B cell (primary cell): ENCODE measurements at regions not wholly inside any gene's neighbourhood (a gene's known extent, or its start where the extent isn't known, plus 50 kb on each side); places are given as distances from the start of the nearest gene placed in this dataset.

Experiments used
- ATAC-seq: fragments of 200-7000 bp; cut with Tn5 transposase; one replicate; pipeline ENCODE4 v1.10.0; 2021; ENCODE audit warnings: low read depth, mild to moderate bottlenecking, moderate number of reproducible peaks, moderate library complexity
- CTCF ChIA-PET: fragments of 350-600 bp; sonication (Branson Sonifier 250); formaldehyde crosslinking; loops from one replicate; lab custom pipeline; 2021; ENCODE audit warnings: antibody characterized with exemption, inconsistent platforms; lab: Charles Lee
- POLR2A ChIA-PET: fragments of 350-600 bp; sonication (Branson Sonifier 250); formaldehyde crosslinking; loops from one replicate; lab custom pipeline; 2021; ENCODE audit warnings: antibody characterized with exemption; lab: Charles Lee
- DNase-seq: peaks from one replicate; pipeline ENCODE4 v3.0.0; 2013
- H2AFZ ChIP-seq: 2 replicates; pipeline ENCODE4 v1.6.1; 2012; ENCODE audit warnings: mild to moderate bottlenecking, low read depth, low read length; ENCODE audit not compliant: insufficient read depth, poor library complexity, severe bottlenecking
- H3K27ac ChIP-seq, 2 donors: 1 replicate in 1 of 2; 2 replicates in 1 of 2; pipeline ENCODE4 v1.5.1; 2012 to 2013; ENCODE audit warnings: low read length in 2 of 2, mild to moderate bottlenecking in 2 of 2, moderate library complexity in 1 of 2
- H3K27me3 ChIP-seq, 4 experiments: fragments of 200-600 bp in 1 of 4; sonication (generic) in 1 of 4; replicated peaks in 1 of 4; 1 replicate in 2 of 4; 2 replicates in 2 of 4; pipeline versions ENCODE4 v1.6.1 to v1.7.0; 2013 to 2016; ENCODE audit warnings: low read length in 3 of 4, mild to moderate bottlenecking in 2 of 4, mixed read lengths in 1 of 4, moderate library complexity in 1 of 4; ENCODE audit not compliant: insufficient read depth in 4 of 4, control insufficient read depth in 3 of 4; ENCODE audit errors: control extremely low read depth in 1 of 4
- H3K36me3 ChIP-seq, 2 experiments: replicated peaks in 1 of 2; 1 replicate in 1 of 2; 2 replicates in 1 of 2; pipeline versions ENCODE4 v1.6.1 to v1.7.1; 2013; ENCODE audit warnings: low read length in 1 of 2; ENCODE audit not compliant: insufficient read depth in 2 of 2, control insufficient read depth in 1 of 2; ENCODE audit errors: control extremely low read depth in 1 of 2, extremely low read depth in 1 of 2
- H3K4me1 ChIP-seq, 2 donors: fragments of 200-600 bp in 1 of 2; sonication (generic) in 1 of 2; 1 replicate in 1 of 2; 2 replicates in 1 of 2; pipeline versions ENCODE4 v1.5.1 to v1.6.1; 2013 to 2017; ENCODE audit warnings: low read length in 2 of 2; ENCODE audit not compliant: control insufficient read depth in 2 of 2, insufficient read depth in 2 of 2
- H3K4me2 ChIP-seq: replicated peaks from 2 replicates; pipeline ENCODE3; 2012; ENCODE audit warnings: mild to moderate bottlenecking, low read depth, low read length; ENCODE audit not compliant: poor library complexity, severe bottlenecking
- H3K4me3 ChIP-seq, 5 experiments: fragments of 200-600 bp in 1 of 5; sonication (generic) in 1 of 5; 1 replicate in 3 of 5; 2 replicates in 2 of 5; pipeline versions ENCODE4 v1.5.1 to v1.7.0; 2011 to 2016; ENCODE audit warnings: low read length in 4 of 5, mild to moderate bottlenecking in 4 of 5, low read depth in 2 of 5, control low read depth in 1 of 5, moderate library complexity in 1 of 5; ENCODE audit not compliant: insufficient read depth in 1 of 5; ENCODE audit errors: control extremely low read depth in 1 of 5, extremely low read depth in 1 of 5
- H3K79me2 ChIP-seq: fragments of 200-600 bp; sonication (generic); one replicate; pipeline ENCODE4 v1.6.0; 2016; ENCODE audit warnings: low read length; ENCODE audit not compliant: control insufficient read depth, insufficient read depth
- H3K9ac ChIP-seq: fragments of 200-600 bp; sonication (generic); 2 replicates; pipeline ENCODE4 v1.6.1; 2017; ENCODE audit warnings: mild to moderate bottlenecking, low read length, moderate library complexity
- H3K9me3 ChIP-seq, 3 donors: one replicate each; pipeline versions ENCODE4 v1.6.1 to v1.7.1; 2013; ENCODE audit warnings: low read length in 2 of 3; ENCODE audit not compliant: control insufficient read depth in 2 of 3, insufficient read depth in 1 of 3; ENCODE audit errors: control extremely low read depth in 1 of 3
- H4K20me1 ChIP-seq: 2 replicates; pipeline ENCODE4 v1.6.0; 2012; ENCODE audit warnings: mild to moderate bottlenecking, low read length; ENCODE audit not compliant: insufficient read depth, control insufficient read depth, poor library complexity, severe bottlenecking
- H3K27ac Mint-ChIP-seq: one replicate; pipeline ENCODE4 v1.8.0; 2021; ENCODE audit warnings: mixed read lengths
- H3K27me3 Mint-ChIP-seq: one replicate; pipeline ENCODE4 v1.8.0; 2021; ENCODE audit warnings: mixed read lengths
- H3K4me1 Mint-ChIP-seq: one replicate; pipeline ENCODE4 v1.8.0; 2021; ENCODE audit warnings: mixed read lengths
- H3K4me3 Mint-ChIP-seq: one replicate; pipeline ENCODE4 v1.8.0; 2021; ENCODE audit warnings: mixed read lengths
- H3K9me3 Mint-ChIP-seq: one replicate; pipeline ENCODE4 v1.8.0; 2022; ENCODE audit warnings: mixed read lengths; ENCODE audit not compliant: insufficient read depth
- CTCF ChIP-seq: fragments of 200-600 bp; IDR thresholded peaks from one replicate; pipeline ENCODE4 v1.8.0; 2022; ENCODE audit warnings: antibody characterized with exemption, mild to moderate bottlenecking
- EZH2 ChIP-seq: IDR thresholded peaks from 2 replicates; pipeline ENCODE4 v1.6.1; 2012; ENCODE audit warnings: borderline replicate concordance, low read depth, mild to moderate bottlenecking, moderate library complexity, low read length; ENCODE audit not compliant: insufficient read depth, poor library complexity, severe bottlenecking
- WGBS: methylation state at CpG from one replicate; pipeline ENCODE4 v1.1.5; 2013; ENCODE audit warnings: missing lambda C conversion rate; ENCODE audit not compliant: insufficient coverage; 5-methylcytosine and 5-hydroxymethylcytosine counted together
- intact Hi-C: fragments of 100-400 bp; cut with micrococcal nuclease; formaldehyde crosslinking; loops from one replicate; pipeline ENCODE4 v1.10.0; 2022

GRCh38 chr5:29853711-29854220 lies 1339.7 kb upstream of the CDH6 start:
- no peak overlapping the region for H3K9ac ChIP-seq
- Mint-ChIP-seq H3K4me1 (no peaks in the 10 kb centered on the region), H3K9me3 (peaks cover 3% of the 10 kb centered on the region), H3K27ac (no peak overlapping the region), H3K27me3 (no peaks in the 10 kb centered on the region), H3K4me3 (no peak overlapping the region)
- no peaks in the 10 kb centered on the region for H3K4me1 ChIP-seq
- H4K20me1 ChIP-seq: no peaks in the 10 kb centered on the region
- no peak overlapping the region for H3K4me2 ChIP-seq
- ChIA-PET CTCF (no interaction called here), POLR2A (no interaction called here)
- H3K36me3 ChIP-seq: no peaks in the 10 kb centered on the region
- no peak overlapping the region for H2AFZ ChIP-seq
- no CpG with 5 or more reads among the region's 2 CpGs for WGBS
- H3K9me3 ChIP-seq: peaks cover 0 to 8% (median 2%) of the 10 kb centered on the region in 3 donors
- no peak for TF ChIP-seq EZH2
- ATAC-seq: no peak
- no peak for DNase-seq
- H3K4me3 ChIP-seq: no peak overlapping the region
- intact Hi-C loops: no loop called here
- H3K27ac ChIP-seq: no peak overlapping the region
- H3K27me3 ChIP-seq: no peaks in the 10 kb centered on the region
- no peaks in the 10 kb centered on the region for H3K79me2 ChIP-seq

- ATAC-seq: no peak
- Histone ChIP-seq H3K9ac (no peak overlapping the region), H3K79me2 (no peaks in the 10 kb centered on the region), H3K4me3 (no peak overlapping the region), H4K20me1 (no peaks in the 10 kb centered on the region), H3K4me1 (no peaks in the 10 kb centered on the region), H3K4me2 (no peak overlapping the region), H2AFZ (no peak overlapping the region), H3K27me3 (no peaks in the 10 kb centered on the region), H3K36me3 (no peaks in the 10 kb centered on the region), H3K27ac (no peak overlapping the region), H3K9me3 (peaks cover 0 to 8% (median 2%) of the 10 kb centered on the region in 3 donors)
- Mint-ChIP-seq H3K27me3 (no peaks in the 10 kb centered on the region), H3K9me3 (peaks cover 3% of the 10 kb centered on the region), H3K27ac (no peak overlapping the region), H3K4me1 (no peaks in the 10 kb centered on the region), H3K4me3 (no peak overlapping the region)
- DNase-seq: no peak
- TF ChIP-seq CTCF (no peak), EZH2 (no peak)
- ChIA-PET POLR2A (no interaction called here), CTCF (no interaction called here)
- WGBS: no CpG with 5 or more reads among the region's 2 CpGs
- intact Hi-C loops: no loop called here
Observed at GRCh38 chr5:29852329-29852728, 1341.2 kb upstream of the CDH6 start.
